Endothelial cell of umbilical vein (primary cell): ENCODE measurements at regions not wholly inside any gene's neighbourhood (a gene's known extent, or its start where the extent isn't known, plus 50 kb on each side); places are given as distances from the start of the nearest gene placed in this dataset.

Experiments used
- BruUV-seq: library from RNA; stranded (reverse); fragments of 400-500 nt; replicated peaks from 2 replicates; lab custom pipeline; 2021; lab: Mats Ljungman, UMichigan
- CTCF ChIA-PET: fragments of 300-600, 350-600 bp; sonication (Branson Sonifier 250); formaldehyde crosslinking; loops from one replicate; lab custom pipeline; 2021; ENCODE audit warnings: antibody characterized with exemption, inconsistent platforms; lab: Charles Lee
- POLR2A ChIA-PET: fragments of 300-600, 350-600 bp; sonication (Branson Sonifier 250); formaldehyde crosslinking; loops from one replicate; lab custom pipeline; 2021; ENCODE audit warnings: antibody characterized with exemption, inconsistent platforms; lab: Charles Lee
- DNase-seq: peaks from one replicate; pipeline ENCODE4 v3.0.0-alpha.2; 2011; ENCODE audit warnings: low read depth, low spot score
- FAIRE-seq: peaks from 2 replicates; lab custom pipeline; 2011; peaks lifted over from hg19 to GRCh38; lab: Jason Lieb, UNC
- H2AFZ ChIP-seq: 2 replicates; pipeline ENCODE4 v1.6.0; 2012; ENCODE audit warnings: low read depth, low read length, control low read depth, inconsistent platforms
- H3K27ac ChIP-seq: 2 replicates; pipeline ENCODE4 v1.5.1; 2011; ENCODE audit warnings: low read depth, mild to moderate bottlenecking, control low read depth, low read length, moderate library complexity; ENCODE audit not compliant: insufficient read depth
- H3K27me3 ChIP-seq, 2 experiments: 2 replicates each; pipeline versions ENCODE4 v1.6.0 to v1.6.1; 2011; ENCODE audit warnings: low read length in 2 of 2, mixed read lengths in 1 of 2; ENCODE audit not compliant: control insufficient read depth in 2 of 2, insufficient read depth in 2 of 2
- H3K36me3 ChIP-seq, 2 experiments: 2 replicates in 1 of 2; 3 replicates in 1 of 2; pipeline ENCODE4 v1.5.1; 2011; ENCODE audit warnings: low read length in 2 of 2, mild to moderate bottlenecking in 1 of 2, moderate library complexity in 1 of 2; ENCODE audit not compliant: control insufficient read depth in 2 of 2, insufficient read depth in 2 of 2; ENCODE audit errors: extremely low read depth in 1 of 2
- H3K4me1 ChIP-seq: 3 replicates; pipeline ENCODE4 v1.5.1; 2011; ENCODE audit warnings: mild to moderate bottlenecking, low read length; ENCODE audit not compliant: control insufficient read depth, insufficient read depth; ENCODE audit errors: extremely low read depth
- H3K4me2 ChIP-seq: 2 replicates; pipeline ENCODE4 v1.6.1; 2011; ENCODE audit warnings: low read length, control low read depth, mixed read lengths; ENCODE audit not compliant: insufficient read depth
- H3K4me3 ChIP-seq, 3 experiments: fragments of 200-600 bp in 1 of 3; sonication (generic), shearing (Covaris generic) in 1 of 3; replicated peaks in 1 of 3; 2 replicates each; pipeline ENCODE4 v1.5.1; 2011 to 2016; ENCODE audit warnings: control low read depth in 3 of 3, low read length in 3 of 3, mild to moderate bottlenecking in 2 of 3, inconsistent platforms in 1 of 3, low read depth in 1 of 3, moderate library complexity in 1 of 3; ENCODE audit not compliant: insufficient read depth in 1 of 3
- H3K79me2 ChIP-seq: 2 replicates; pipeline ENCODE4 v1.6.0; 2012; ENCODE audit warnings: low read length, inconsistent platforms; ENCODE audit not compliant: control insufficient read depth, insufficient read depth
- H3K9ac ChIP-seq: replicated peaks from 2 replicates; pipeline ENCODE3; 2011; ENCODE audit warnings: low read length, control low read depth; ENCODE audit not compliant: insufficient read depth; ENCODE audit errors: extremely low read depth
- H3K9me1 ChIP-seq: replicated peaks from 3 replicates; pipeline ENCODE4 v1.6.0; 2011; ENCODE audit warnings: mild to moderate bottlenecking, low read length; ENCODE audit not compliant: control insufficient read depth, insufficient read depth; ENCODE audit errors: extremely low read depth
- H3K9me3 ChIP-seq: replicated peaks from 2 replicates; pipeline ENCODE4 v1.5.1; 2012; ENCODE audit warnings: low read length, inconsistent platforms; ENCODE audit not compliant: control insufficient read depth, insufficient read depth
- H4K20me1 ChIP-seq: replicated peaks from 2 replicates; pipeline ENCODE3; 2011; ENCODE audit warnings: mild to moderate bottlenecking, low read length; ENCODE audit not compliant: control insufficient read depth, insufficient read depth; ENCODE audit errors: extremely low read depth
- GATA2 ChIP-seq: IDR thresholded peaks from 2 replicates; pipeline ENCODE4 v1.7.0; 2011; ENCODE audit warnings: low read depth, mild to moderate bottlenecking, moderate library complexity, mixed read lengths, low read length; ENCODE audit not compliant: insufficient read length, insufficient read depth
- MYC ChIP-seq: IDR thresholded peaks from one replicate; pipeline ENCODE4 v1.6.1; 2011; ENCODE audit warnings: mild to moderate bottlenecking, low read depth, low read length
- POLR2A ChIP-seq: IDR thresholded peaks from 2 replicates; pipeline ENCODE4 v1.6.1; 2012; ENCODE audit warnings: low read depth, mild to moderate bottlenecking, control low read depth, low read length
- dilution Hi-C: fragments of 300-500 bp; cut with MboI; formaldehyde crosslinking; loops from one replicate; pipeline ENCODE4 v1.15.0; 2019; ENCODE audit warnings: low sequenced_read_pairs; ENCODE audit not compliant: extremely low pct_ligation_motif_present
- intact Hi-C: fragments of 100-400 bp; cut with micrococcal nuclease; formaldehyde crosslinking; loops from one replicate; pipeline ENCODE4 v1.10.0; 2022
- TF ChIP-seq, protein P1 (sequence below), 2 donors: IDR thresholded peaks; 1 replicate in 1 of 2; 2 replicates in 1 of 2; pipeline ENCODE4 v1.5.1; 2011; ENCODE audit warnings: low read length in 2 of 2, mild to moderate bottlenecking in 2 of 2, moderate library complexity in 2 of 2, control low read depth in 1 of 2, inconsistent platforms in 1 of 2, low read depth in 1 of 2; ENCODE audit not compliant: insufficient read depth in 1 of 2; ENCODE audit errors: extremely low read depth in 1 of 2
- TF ChIP-seq, protein P2 (sequence below): IDR thresholded peaks from 2 replicates; pipeline ENCODE4 v1.6.1; 2011; ENCODE audit not compliant: insufficient read depth, insufficient read length

DNA sequence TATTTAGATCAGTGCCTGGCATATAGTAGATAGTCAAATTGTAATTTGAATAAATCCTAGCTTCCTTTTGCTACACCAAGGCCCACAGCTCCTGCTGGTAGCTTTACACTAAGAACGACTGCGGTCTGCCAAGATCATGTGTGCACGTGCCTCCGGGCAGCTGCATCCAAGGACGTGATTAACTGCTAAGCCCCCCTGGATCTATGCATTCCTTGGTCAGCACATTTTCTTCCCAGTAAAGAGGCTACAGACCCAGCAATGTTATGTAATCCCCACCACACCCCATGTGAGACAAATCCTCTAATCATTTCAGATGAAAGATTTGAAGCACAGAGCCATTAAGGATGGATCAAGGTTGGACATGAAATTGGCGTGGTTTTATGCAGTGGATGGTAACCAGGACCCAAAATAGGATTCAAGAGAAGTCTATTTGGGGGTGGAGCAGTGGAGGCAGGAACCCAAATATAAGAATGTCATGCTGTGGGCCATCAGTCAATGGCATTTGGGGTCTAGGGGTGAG, 65.2 kb upstream of the PEG3 start:
- DNase-seq: no peak
- Histone ChIP-seq H3K9ac (no peak overlapping the region), H3K4me3 (no peak overlapping the region), H3K9me3 (peaks cover 6% of the 10 kb centered on the region), H3K27me3 (no peaks in the 10 kb centered on the region), H2AFZ (no peak overlapping the region), H3K9me1 (no peaks in the 10 kb centered on the region), H3K27ac (no peak overlapping the region), H4K20me1 (no peaks in the 10 kb centered on the region), H3K4me2 (no peak overlapping the region), H3K4me1 (no peaks in the 10 kb centered on the region), H3K36me3 (no peaks in the 10 kb centered on the region), H3K79me2 (no peaks in the 10 kb centered on the region)
- POLR2A ChIA-PET: no interaction called here
- FAIRE-seq: no peak
- TF ChIP-seq POLR2A (no peak), GATA2 (no peak), MYC (no peak)
- TF ChIP-seq, protein P1, sequence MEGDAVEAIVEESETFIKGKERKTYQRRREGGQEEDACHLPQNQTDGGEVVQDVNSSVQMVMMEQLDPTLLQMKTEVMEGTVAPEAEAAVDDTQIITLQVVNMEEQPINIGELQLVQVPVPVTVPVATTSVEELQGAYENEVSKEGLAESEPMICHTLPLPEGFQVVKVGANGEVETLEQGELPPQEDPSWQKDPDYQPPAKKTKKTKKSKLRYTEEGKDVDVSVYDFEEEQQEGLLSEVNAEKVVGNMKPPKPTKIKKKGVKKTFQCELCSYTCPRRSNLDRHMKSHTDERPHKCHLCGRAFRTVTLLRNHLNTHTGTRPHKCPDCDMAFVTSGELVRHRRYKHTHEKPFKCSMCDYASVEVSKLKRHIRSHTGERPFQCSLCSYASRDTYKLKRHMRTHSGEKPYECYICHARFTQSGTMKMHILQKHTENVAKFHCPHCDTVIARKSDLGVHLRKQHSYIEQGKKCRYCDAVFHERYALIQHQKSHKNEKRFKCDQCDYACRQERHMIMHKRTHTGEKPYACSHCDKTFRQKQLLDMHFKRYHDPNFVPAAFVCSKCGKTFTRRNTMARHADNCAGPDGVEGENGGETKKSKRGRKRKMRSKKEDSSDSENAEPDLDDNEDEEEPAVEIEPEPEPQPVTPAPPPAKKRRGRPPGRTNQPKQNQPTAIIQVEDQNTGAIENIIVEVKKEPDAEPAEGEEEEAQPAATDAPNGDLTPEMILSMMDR (IDR thresholded peaks at IDR 0.05; ENCODE audit: extremely low read depth in 1 of 2, insufficient read depth in 1 of 2, low read depth in 1 of 2, low read length in 2 of 2): no peak
- TF ChIP-seq, protein P2, sequence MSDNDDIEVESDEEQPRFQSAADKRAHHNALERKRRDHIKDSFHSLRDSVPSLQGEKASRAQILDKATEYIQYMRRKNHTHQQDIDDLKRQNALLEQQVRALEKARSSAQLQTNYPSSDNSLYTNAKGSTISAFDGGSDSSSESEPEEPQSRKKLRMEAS: no peak
- no TSS peak for BruUV-seq
- intact Hi-C loops: no loop called here
- CTCF ChIA-PET: no interaction called here
- dilution Hi-C loops: no loop called here
